H1 (cell line): ENCODE measurements at regions not wholly inside any gene's neighbourhood (a gene's known extent, or its start where the extent isn't known, plus 50 kb on each side); places are given as distances from the start of the nearest gene placed in this dataset.

ENCODE experiments used
- ATF3 ChIP-seq: IDR thresholded peaks from 2 replicates; pipeline ENCODE4 v1.6.1; 2011; ENCODE audit warnings: low read depth, mild to moderate bottlenecking, low read length; ENCODE audit not compliant: insufficient read depth
- CTBP2 ChIP-seq: IDR thresholded peaks from 2 replicates; pipeline ENCODE4 v1.7.0; 2011; ENCODE audit warnings: borderline replicate concordance, mild to moderate bottlenecking, moderate library complexity, mixed read lengths, low read length; ENCODE audit not compliant: insufficient read depth, insufficient read length
- GTF2F1 ChIP-seq: IDR thresholded peaks from 2 replicates; pipeline ENCODE4 v1.6.1; 2012; ENCODE audit warnings: low read depth, low read length, improper control_type of control experiment, borderline replicate concordance
- POLR2A ChIP-seq, 2 experiments: IDR thresholded peaks; 1 replicate in 1 of 2; 2 replicates in 1 of 2; pipeline ENCODE4 v1.6.1; 2011; ENCODE audit warnings: low read depth in 2 of 2, low read length in 2 of 2, mild to moderate bottlenecking in 2 of 2; ENCODE audit errors: control extremely low read depth in 1 of 2
- SP1 ChIP-seq: IDR thresholded peaks from 2 replicates; pipeline ENCODE4 v1.6.1; 2011; ENCODE audit warnings: low read depth, low read length
- YY1 ChIP-seq: IDR thresholded peaks from 2 replicates; pipeline ENCODE4 v1.6.1; 2011; ENCODE audit warnings: low read depth, mild to moderate bottlenecking, low read length

GRCh38 chr12:87311206-87311605 lies 718.0 kb downstream of the C12orf50 start (continued):
- no peak for TF ChIP-seq CTBP2
- no peak for TF ChIP-seq YY1
- no peak for TF ChIP-seq POLR2A (IDR thresholded peaks at IDR 0.05; ENCODE audit: control extremely low read depth in 1 of 2, low read depth in 2 of 2, low read length in 2 of 2)
- no peak for TF ChIP-seq SP1
- no peak for TF ChIP-seq GTF2F1
- TF ChIP-seq ATF3: no peak
